ENCODE measurements at regions not wholly inside any gene's neighbourhood (a gene's known extent, or its start where the extent isn't known, plus 50 kb on each side); places are given as distances from the start of the nearest gene placed in this dataset.

DNA sequence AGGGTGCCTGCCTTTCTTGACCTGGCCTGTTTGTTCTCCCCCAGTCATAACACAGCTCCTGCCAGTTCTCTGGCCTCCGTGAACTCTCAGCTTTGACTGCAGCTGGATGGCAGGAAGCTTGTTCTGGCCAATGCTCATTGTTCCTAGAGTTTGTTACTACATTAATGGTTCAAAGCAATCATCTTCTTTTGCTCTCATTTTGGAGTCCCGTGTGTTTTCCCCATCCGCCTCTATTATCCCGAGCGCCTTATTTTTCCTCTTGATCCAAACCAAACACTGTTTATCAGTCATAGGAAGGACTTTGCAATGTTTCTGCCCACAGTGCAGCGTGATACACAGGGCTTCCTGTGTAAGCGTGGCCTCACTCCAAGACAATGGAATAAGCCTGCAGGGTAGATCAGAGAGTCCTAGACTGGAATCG, 184.3 kb upstream of the APCDD1 start:
- H3K27ac ChIP-seq (ENCODE audit: low read depth in 1 of 2, low read length in 1 of 2): peak overlapping the region in 1 of 2 donors; percentile 51
- peak; percentile 59 to 81 (median 71) for DNase-seq

GRCh38 chr18:10271481-10271880, 183.0 kb upstream of the APCDD1 start:
- H3K9me3 ChIP-seq (ENCODE audit: control insufficient read depth in 4 of 4, insufficient read depth in 3 of 4, low read length in 3 of 4): no peaks in the 10 kb centered on the region
- no peak overlapping the region for H3K27ac ChIP-seq (ENCODE audit: low read depth in 1 of 2, low read length in 1 of 2)
- no peak overlapping the region for H3K4me3 ChIP-seq
- DNase-seq: no peak
- TF ChIP-seq, protein P1, sequence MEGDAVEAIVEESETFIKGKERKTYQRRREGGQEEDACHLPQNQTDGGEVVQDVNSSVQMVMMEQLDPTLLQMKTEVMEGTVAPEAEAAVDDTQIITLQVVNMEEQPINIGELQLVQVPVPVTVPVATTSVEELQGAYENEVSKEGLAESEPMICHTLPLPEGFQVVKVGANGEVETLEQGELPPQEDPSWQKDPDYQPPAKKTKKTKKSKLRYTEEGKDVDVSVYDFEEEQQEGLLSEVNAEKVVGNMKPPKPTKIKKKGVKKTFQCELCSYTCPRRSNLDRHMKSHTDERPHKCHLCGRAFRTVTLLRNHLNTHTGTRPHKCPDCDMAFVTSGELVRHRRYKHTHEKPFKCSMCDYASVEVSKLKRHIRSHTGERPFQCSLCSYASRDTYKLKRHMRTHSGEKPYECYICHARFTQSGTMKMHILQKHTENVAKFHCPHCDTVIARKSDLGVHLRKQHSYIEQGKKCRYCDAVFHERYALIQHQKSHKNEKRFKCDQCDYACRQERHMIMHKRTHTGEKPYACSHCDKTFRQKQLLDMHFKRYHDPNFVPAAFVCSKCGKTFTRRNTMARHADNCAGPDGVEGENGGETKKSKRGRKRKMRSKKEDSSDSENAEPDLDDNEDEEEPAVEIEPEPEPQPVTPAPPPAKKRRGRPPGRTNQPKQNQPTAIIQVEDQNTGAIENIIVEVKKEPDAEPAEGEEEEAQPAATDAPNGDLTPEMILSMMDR (IDR thresholded peaks at IDR 0.05; ENCODE audit: control extremely low read depth, extremely low read depth): no peak
- no peaks in the 10 kb centered on the region for H3K36me3 ChIP-seq (ENCODE audit: control insufficient read depth in 4 of 4, insufficient read depth in 4 of 4, low read length in 4 of 4)
- H3K27me3 ChIP-seq (ENCODE audit: control insufficient read depth in 3 of 3, insufficient read depth in 3 of 3, low read length in 2 of 3): no peaks in the 10 kb centered on the region
- no peak overlapping the region for H3K9ac ChIP-seq (ENCODE audit: insufficient read depth in 1 of 2, low read length in 2 of 2)
- ATAC-seq (ENCODE audit: insufficient read depth, low FRiP score): no peak
- WGBS, 2 donors: 95 to 98% methylated on average over 4 of the region's 4 CpGs
- H3K4me1 ChIP-seq (ENCODE audit: control insufficient read depth in 5 of 5, insufficient read depth in 5 of 5, low read length in 5 of 5): peaks cover 0 to 20% (median 9%) of the 10 kb centered on the region in 5 donors

More for the DNA sequence above, 184.3 kb upstream of the APCDD1 start:
- ATAC-seq (ENCODE audit: insufficient read depth, low FRiP score): peak; percentile 23
- Histone ChIP-seq H3K9ac (ENCODE audit: insufficient read depth in 1 of 2, low read length in 2 of 2) (no peak overlapping the region), H3K4me1 (ENCODE audit: control insufficient read depth in 5 of 5, insufficient read depth in 5 of 5, low read length in 5 of 5) (peaks cover 0 to 20% (median 9%) of the 10 kb centered on the region in 5 donors), H3K36me3 (ENCODE audit: control insufficient read depth in 4 of 4, insufficient read depth in 4 of 4, low read length in 4 of 4) (no peaks in the 10 kb centered on the region), H3K4me3 (no peak overlapping the region), H3K27me3 (ENCODE audit: control insufficient read depth in 3 of 3, insufficient read depth in 3 of 3, low read length in 2 of 3) (no peaks in the 10 kb centered on the region), H3K9me3 (ENCODE audit: control insufficient read depth in 4 of 4, insufficient read depth in 3 of 4, low read length in 3 of 4) (no peaks in the 10 kb centered on the region)
- WGBS, 2 donors: 53 to 56% methylated on average over 8 of the region's 8 CpGs
- TF ChIP-seq, protein P1 (IDR thresholded peaks at IDR 0.05; ENCODE audit: control extremely low read depth, extremely low read depth): no peak

DNA sequence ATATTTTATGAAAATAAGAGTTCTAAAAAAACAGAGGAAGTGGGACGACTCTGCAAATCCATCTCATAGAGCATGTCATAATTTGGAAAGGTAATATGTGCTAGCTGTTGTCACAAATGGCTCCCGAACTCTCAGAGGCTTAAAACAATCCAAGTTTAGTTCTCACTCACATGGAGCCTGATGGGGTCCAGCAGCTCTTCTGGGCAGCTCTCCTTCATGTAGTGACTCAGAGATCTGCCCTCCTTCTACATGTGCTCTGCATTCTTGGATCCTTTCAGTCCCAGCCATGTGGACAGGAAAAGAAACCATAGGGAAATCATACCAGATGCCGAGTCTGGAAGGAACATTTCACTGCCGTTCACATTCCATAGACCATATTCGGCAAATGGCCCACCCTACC, 180.1 kb upstream of the APCDD1 start:
- H3K27ac ChIP-seq (ENCODE audit: low read depth in 1 of 2, low read length in 1 of 2): no peak overlapping the region
- H3K9me3 ChIP-seq (ENCODE audit: control insufficient read depth in 4 of 4, insufficient read depth in 3 of 4, low read length in 3 of 4): no peaks in the 10 kb centered on the region
- DNase-seq (no peak), ATAC-seq (ENCODE audit: insufficient read depth, low FRiP score) (no peak)
- peaks cover 0 to 14% (median 9%) of the 10 kb centered on the region in 5 donors for H3K4me1 ChIP-seq (ENCODE audit: control insufficient read depth in 5 of 5, insufficient read depth in 5 of 5, low read length in 5 of 5)
- WGBS, 2 donors: 88 to 93% methylated on average over 5 of the region's 5 CpGs
- H3K36me3 ChIP-seq (ENCODE audit: control insufficient read depth in 4 of 4, insufficient read depth in 4 of 4, low read length in 4 of 4): no peaks in the 10 kb centered on the region
- TF ChIP-seq, protein P1 (IDR thresholded peaks at IDR 0.05; ENCODE audit: control extremely low read depth, extremely low read depth): no peak
- no peak overlapping the region for H3K9ac ChIP-seq (ENCODE audit: insufficient read depth in 1 of 2, low read length in 2 of 2)
- H3K27me3 ChIP-seq (ENCODE audit: control insufficient read depth in 3 of 3, insufficient read depth in 3 of 3, low read length in 2 of 3): no peaks in the 10 kb centered on the region
- no peak overlapping the region for H3K4me3 ChIP-seq

DNA sequence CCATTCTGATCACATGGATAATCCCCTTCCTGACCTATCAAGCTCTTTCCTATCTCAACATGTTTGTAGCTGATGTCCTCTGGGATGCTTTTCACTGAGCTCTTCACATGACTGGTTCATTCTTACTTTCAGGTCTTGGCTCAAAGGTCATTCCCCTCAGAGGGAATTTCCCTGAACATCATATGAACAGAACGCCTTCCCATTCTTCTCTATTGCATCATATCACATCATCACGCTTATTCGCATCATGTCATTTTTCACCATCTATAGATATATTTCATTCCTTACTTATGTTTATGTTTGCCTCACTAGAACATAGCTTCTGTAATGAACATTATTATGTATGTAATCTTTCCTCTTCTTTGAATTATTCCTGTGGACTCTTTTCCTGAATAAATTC, 178.9 kb upstream of the APCDD1 start:
- H3K36me3 ChIP-seq (ENCODE audit: control insufficient read depth in 4 of 4, insufficient read depth in 4 of 4, low read length in 4 of 4): no peaks in the 10 kb centered on the region
- ATAC-seq (ENCODE audit: insufficient read depth, low FRiP score): no peak

More for the DNA sequence above, 178.9 kb upstream of the APCDD1 start:
- WGBS, 2 donors: 91 to 96% methylated on average over 3 of the region's 3 CpGs
- Histone ChIP-seq H3K4me3 (no peak overlapping the region), H3K9me3 (ENCODE audit: control insufficient read depth in 4 of 4, insufficient read depth in 3 of 4, low read length in 3 of 4) (no peaks in the 10 kb centered on the region), H3K9ac (ENCODE audit: insufficient read depth in 1 of 2, low read length in 2 of 2) (no peak overlapping the region), H3K27ac (ENCODE audit: low read depth in 1 of 2, low read length in 1 of 2) (no peak overlapping the region), H3K4me1 (ENCODE audit: control insufficient read depth in 5 of 5, insufficient read depth in 5 of 5, low read length in 5 of 5) (peaks cover 0 to 3% (median 2%) of the 10 kb centered on the region in 5 donors), H3K27me3 (ENCODE audit: control insufficient read depth in 3 of 3, insufficient read depth in 3 of 3, low read length in 2 of 3) (no peaks in the 10 kb centered on the region)
- TF ChIP-seq, protein P1 (IDR thresholded peaks at IDR 0.05; ENCODE audit: control extremely low read depth, extremely low read depth): no peak
- no peak for DNase-seq
